Erythroblast (primary cell): ENCODE measurements at regions not wholly inside any gene's neighbourhood (a gene's known extent, or its start where the extent isn't known, plus 50 kb on each side); places are given as distances from the start of the nearest gene placed in this dataset.

Experiments used
- GATA1 ChIP-seq: IDR thresholded peaks from 2 replicates; pipeline ENCODE4 v1.6.1; 2011; ENCODE audit warnings: low read depth, mild to moderate bottlenecking, control low read depth, low read length, moderate library complexity
- POLR2A ChIP-seq: IDR thresholded peaks from 2 replicates; pipeline ENCODE4 v1.6.1; 2011; ENCODE audit warnings: mild to moderate bottlenecking, low read length

DNA sequence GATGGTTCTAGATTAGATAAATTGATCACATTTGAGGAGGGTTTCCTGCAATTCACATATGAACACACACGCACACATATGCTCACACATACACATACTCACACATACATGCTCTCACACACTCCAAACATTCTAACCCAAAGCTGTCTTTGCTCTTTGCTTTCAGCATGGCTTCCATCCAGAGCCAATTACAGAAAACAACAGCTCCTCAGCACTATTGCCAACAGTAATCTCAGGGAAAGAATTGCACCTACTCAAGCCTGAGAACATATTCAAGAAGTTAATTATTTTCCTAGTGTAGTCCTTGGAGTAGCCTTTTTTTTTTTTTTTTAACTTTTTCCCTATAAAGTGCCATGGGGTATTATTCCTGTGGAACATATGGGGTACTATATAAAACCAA, 246.9 kb upstream of the PARD3B start:
- TF ChIP-seq POLR2A (no peak), GATA1 (no peak)
